Breast epithelium (tissue), 4 donors: ENCODE measurements at regions not wholly inside any gene's neighbourhood (a gene's known extent, or its start where the extent isn't known, plus 50 kb on each side); places are given as distances from the start of the nearest gene placed in this dataset.

Experiments
- DNase-seq, 2 donors: peaks; one replicate each; pipeline ENCODE4 v3.0.0-alpha.2; 2019; ENCODE audit warnings: low spot score in 2 of 2
- H3K27ac ChIP-seq, 2 donors: fragments of 200-600 bp; sonication (generic) in 1 of 2; one replicate each; pipeline ENCODE4 v1.5.1; 2016 to 2019; ENCODE audit warnings: mild to moderate bottlenecking in 1 of 2
- H3K27me3 ChIP-seq, 2 donors: fragments of 200-600 bp; sonication (generic) in 1 of 2; one replicate each; pipeline versions ENCODE4 v1.5.1 to v1.6.0; 2017 to 2019; ENCODE audit warnings: control low read depth in 1 of 2, mild to moderate bottlenecking in 1 of 2
- H3K36me3 ChIP-seq: fragments of 200-600 bp; one replicate; pipeline ENCODE4 v1.5.1; 2019
- H3K4me1 ChIP-seq, 2 donors: fragments of 200-600 bp; sonication (generic); one replicate each; pipeline ENCODE4 v1.5.1; 2016 to 2019; ENCODE audit warnings: control low read depth in 1 of 2
- H3K4me3 ChIP-seq, 3 donors: fragments of 200-600 bp; sonication (generic); 1 replicate in 2 of 3; 2 replicates in 1 of 3; pipeline ENCODE4 v1.5.1; 2016 to 2019; ENCODE audit warnings: mild to moderate bottlenecking in 3 of 3, moderate library complexity in 2 of 3
- H3K9me3 ChIP-seq, 2 donors: fragments of 200-600 bp; sonication (generic) in 1 of 2; one replicate each; pipeline ENCODE4 v1.5.1; 2016 to 2019; ENCODE audit warnings: control low read depth in 1 of 2
- CTCF ChIP-seq, 3 donors: fragments of 450-650 bp; IDR thresholded peaks; one replicate each; pipeline ENCODE4 v1.5.1; 2016 to 2017; ENCODE audit warnings: antibody characterized with exemption in 3 of 3, mild to moderate bottlenecking in 3 of 3, moderate library complexity in 3 of 3
- POLR2A ChIP-seq: fragments of 450-650 bp; IDR thresholded peaks from one replicate; pipeline ENCODE4 v1.6.1; 2016; ENCODE audit warnings: antibody characterized with exemption, mild to moderate bottlenecking, moderate library complexity
- POLR2AphosphoS5 ChIP-seq, 3 donors: sonication (generic); formaldehyde crosslinking; IDR thresholded peaks; one replicate each; pipeline ENCODE4 v1.6.1; 2017; ENCODE audit warnings: antibody characterized with exemption in 3 of 3
- intact Hi-C: fragments of 100-400 bp; cut with DNase I; formaldehyde crosslinking; loops from one replicate; pipeline ENCODE4 v1.15.1; 2023; ENCODE audit warnings: low total_unique reads

DNA sequence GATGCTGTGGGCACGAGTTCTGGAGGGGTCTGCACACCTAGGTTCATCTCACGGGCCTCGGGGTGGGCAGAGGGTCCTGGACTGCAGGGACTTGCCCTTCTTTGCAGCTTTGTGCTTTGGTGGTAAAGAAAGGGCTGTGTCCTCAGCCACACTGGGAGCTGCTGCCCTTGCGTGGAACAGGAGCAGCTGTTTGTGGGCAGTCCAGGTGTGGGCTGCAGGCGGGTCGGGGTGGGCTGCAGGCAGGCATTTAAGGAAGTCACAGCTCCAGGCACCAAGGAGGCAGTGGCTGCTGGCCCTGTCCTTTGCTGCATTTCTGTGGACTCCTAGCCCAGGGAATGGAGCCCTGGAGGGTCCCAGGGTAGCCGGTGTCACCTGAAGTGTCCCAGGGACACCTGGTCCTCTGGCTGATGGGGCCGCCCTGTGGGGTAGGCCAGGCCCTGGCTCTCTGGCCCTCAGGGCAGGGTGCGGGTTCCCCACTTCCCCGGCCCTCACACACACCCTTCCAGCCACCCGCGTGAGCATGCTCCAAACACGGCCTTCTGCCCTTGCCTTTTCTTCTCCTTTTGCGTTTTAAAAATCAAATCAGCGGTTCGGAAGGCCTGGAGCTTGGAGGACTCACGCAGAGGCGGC is 1240.3 kb downstream of the BRD1 start:
- H3K36me3 ChIP-seq, result no peaks in the 10 kb centered on the region
- no peaks in the 10 kb centered on the region for H3K27me3 ChIP-seq
- H3K9me3 ChIP-seq, result no peaks in the 10 kb centered on the region
- no peak for DNase-seq
- no peak overlapping the region for H3K27ac ChIP-seq
- TF ChIP-seq CTCF (IDR thresholded peaks at IDR 0.05) (no peak), POLR2A (no peak), POLR2AphosphoS5 (IDR thresholded peaks at IDR 0.05) (no peak)
- H3K4me1 ChIP-seq, result no peaks in the 10 kb centered on the region
- no peak overlapping the region for H3K4me3 ChIP-seq
- intact Hi-C loops, result no loop called here

- TF ChIP-seq POLR2A (no peak), POLR2AphosphoS5 (IDR thresholded peaks at IDR 0.05) (no peak), CTCF (IDR thresholded peaks at IDR 0.05) (no peak)
- H3K27me3 ChIP-seq, result no peaks in the 10 kb centered on the region
- intact Hi-C loops, result no loop called here
- no peaks in the 10 kb centered on the region for H3K9me3 ChIP-seq
- H3K27ac ChIP-seq, result no peak overlapping the region
- no peak for DNase-seq
- no peak overlapping the region for H3K4me3 ChIP-seq
- no peaks in the 10 kb centered on the region for H3K36me3 ChIP-seq
- no peaks in the 10 kb centered on the region for H3K4me1 ChIP-seq
Observed at GRCh38 chr22:48586799-48587185, 1240.9 kb downstream of the BRD1 start.

- DNase-seq, result no peak
- Histone ChIP-seq H3K4me1 (no peaks in the 10 kb centered on the region), H3K9me3 (no peaks in the 10 kb centered on the region), H3K36me3 (no peaks in the 10 kb centered on the region), H3K27me3 (no peaks in the 10 kb centered on the region), H3K27ac (no peak overlapping the region), H3K4me3 (no peak overlapping the region)
- TF ChIP-seq POLR2AphosphoS5 (IDR thresholded peaks at IDR 0.05) (no peak), POLR2A (no peak), CTCF (IDR thresholded peaks at IDR 0.05) (no peak)
- intact Hi-C loops, result no loop called here
Observed at GRCh38 chr22:48585916-48586798, 1241.5 kb downstream of the BRD1 start.

- Histone ChIP-seq H3K9me3 (no peaks in the 10 kb centered on the region), H3K27ac (no peak overlapping the region), H3K4me1 (no peaks in the 10 kb centered on the region), H3K4me3 (no peak overlapping the region), H3K36me3 (no peaks in the 10 kb centered on the region), H3K27me3 (no peaks in the 10 kb centered on the region)
- DNase-seq, result no peak
- no peak for TF ChIP-seq POLR2A
- no peak for TF ChIP-seq CTCF (IDR thresholded peaks at IDR 0.05)
- TF ChIP-seq POLR2AphosphoS5 (IDR thresholded peaks at IDR 0.05), result no peak
- intact Hi-C loops, result no loop called here
Observed at GRCh38 chr22:48584170-48584569, 1243.5 kb downstream of the BRD1 start.

GRCh38 chr22:48581796-48582469 is 1245.7 kb downstream of the BRD1 start:
- Histone ChIP-seq H3K36me3 (no peaks in the 10 kb centered on the region), H3K4me3 (no peak overlapping the region), H3K27ac (no peak overlapping the region), H3K4me1 (no peaks in the 10 kb centered on the region), H3K27me3 (peaks cover under 1 to 18% of the 10 kb centered on the region in 2 donors), H3K9me3 (no peaks in the 10 kb centered on the region)
- DNase-seq, result no peak
- TF ChIP-seq POLR2AphosphoS5 (IDR thresholded peaks at IDR 0.05), result no peak
- TF ChIP-seq POLR2A, result no peak
- no peak for TF ChIP-seq CTCF (IDR thresholded peaks at IDR 0.05)
- intact Hi-C loops, result no loop called here
